GM13977 (cell line): ENCODE measurements at regions not wholly inside any gene's neighbourhood (a gene's known extent, or its start where the extent isn't known, plus 50 kb on each side); places are given as distances from the start of the nearest gene placed in this dataset.

Experiments used
- DNase-seq: peaks from one replicate; pipeline ENCODE4 v3.0.0; 2012; ENCODE audit warnings: low spot score
- CTCF ChIP-seq: IDR thresholded peaks from 2 replicates; pipeline ENCODE4 v1.5.1; 2012; ENCODE audit warnings: mild to moderate bottlenecking, control low read depth; ENCODE audit not compliant: insufficient read depth; ENCODE audit errors: extremely low read depth, missing control alignments
- in situ Hi-C: fragments of 300-500 bp; cut with MboI; formaldehyde crosslinking; loops from one replicate; pipeline ENCODE4 v1.12.0; 2022; ENCODE audit warnings: low sequenced_read_pairs, low pct_unique_long_range_greater_than_20kb, mixed read lengths, inconsistent platforms; ENCODE audit not compliant: unreplicated experiment

- DNase-seq, result no peak
- in situ Hi-C loops, result no loop called here
Measured at GRCh38 chr7:83306502-83306901, 143.8 kb upstream of the PCLO start.

GRCh38 chr7:83305027-83305426, 142.3 kb upstream of the PCLO start:
- DNase-seq, result no peak
- in situ Hi-C loops, result no loop called here
- no peak for TF ChIP-seq CTCF

More at GRCh38 chr7:83306502-83306901, 143.8 kb upstream of the PCLO start:
- no peak for TF ChIP-seq CTCF

- no peak for DNase-seq
- no peak for TF ChIP-seq CTCF
- in situ Hi-C loops, result no loop called here
Measured at GRCh38 chr7:83301416-83301815, 138.7 kb upstream of the PCLO start.

DNA sequence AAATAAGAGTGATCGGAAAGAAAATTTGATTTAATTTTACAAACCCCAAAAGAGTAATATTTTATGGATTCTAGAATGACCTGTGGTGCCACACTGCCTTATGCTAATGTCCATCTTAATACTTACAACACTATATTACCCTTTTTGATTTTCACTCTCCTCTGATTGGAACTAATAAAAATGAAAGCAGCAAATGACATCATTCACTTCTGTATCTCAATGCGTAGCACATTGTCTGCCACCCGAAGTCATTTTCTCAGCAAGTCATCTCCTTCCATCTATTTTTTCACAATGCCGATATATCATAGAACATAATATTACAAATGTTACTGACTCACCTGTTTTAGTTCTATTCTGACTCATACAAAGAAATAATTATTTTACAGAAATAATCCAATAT, 127.5 kb upstream of the PCLO start:
- TF ChIP-seq CTCF, result no peak
- DNase-seq, result no peak
- in situ Hi-C loops, result no loop called here

- in situ Hi-C loops, result no loop called here
- DNase-seq, result no peak
Measured at GRCh38 chr7:83289419-83289993, 126.8 kb upstream of the PCLO start.

DNA sequence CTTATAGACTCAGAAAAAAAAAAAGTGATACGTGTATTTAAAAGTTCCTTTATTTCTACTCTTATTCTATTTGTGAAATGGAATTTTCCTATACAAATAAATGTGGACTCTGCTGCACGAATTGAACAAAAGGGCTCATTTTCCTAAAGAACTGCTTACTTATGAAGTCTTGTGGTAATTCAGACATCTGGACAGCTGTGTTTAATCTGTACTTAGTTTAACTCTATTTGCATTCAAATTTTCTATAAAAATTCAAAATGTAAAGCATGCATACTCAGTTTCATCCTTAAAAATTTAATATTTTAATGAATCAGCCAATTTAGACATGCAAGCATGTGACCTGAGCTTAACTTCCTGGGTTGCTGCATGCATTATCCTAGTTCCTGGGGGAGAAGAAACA, 118.0 kb upstream of the PCLO start:
- DNase-seq, result no peak
- in situ Hi-C loops, result no loop called here
- no peak for TF ChIP-seq CTCF

More at GRCh38 chr7:83289419-83289993, 126.8 kb upstream of the PCLO start:
- TF ChIP-seq CTCF, result no peak

DNA sequence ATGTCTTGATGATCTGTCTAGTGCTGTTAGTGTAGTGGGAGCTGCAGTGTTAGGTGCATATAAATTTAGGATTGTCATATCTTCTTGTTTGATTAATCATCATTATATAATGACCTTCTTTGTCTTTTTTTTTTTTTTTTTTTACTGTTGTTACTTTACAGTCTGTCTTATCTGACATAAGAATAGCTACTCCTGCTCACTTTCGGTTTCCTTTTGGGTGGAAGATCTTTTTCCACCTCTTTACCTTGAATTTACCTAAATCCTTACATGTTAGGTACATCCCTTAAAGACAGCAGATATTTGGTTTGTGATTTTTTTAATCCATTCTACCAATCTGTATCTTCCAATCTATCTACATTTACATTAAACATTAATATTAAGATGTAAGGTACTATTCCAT, 113.6 kb upstream of the PCLO start:
- no peak for DNase-seq
- in situ Hi-C loops, result no loop called here
- no peak for TF ChIP-seq CTCF
